C4-2B (cell line): ENCODE measurements at regions not wholly inside any gene's neighbourhood (a gene's known extent, or its start where the extent isn't known, plus 50 kb on each side); places are given as distances from the start of the nearest gene placed in this dataset.

Experiments used
- CTCF ChIP-seq: fragments of 450-650 bp; conservative IDR thresholded peaks from 2 replicates; pipeline ENCODE4 v1.5.1; 2017; ENCODE audit warnings: mild to moderate bottlenecking
- ZFX ChIP-seq: fragments of 450-650 bp; IDR thresholded peaks from 2 replicates; pipeline ENCODE4 v1.6.1; 2017

DNA sequence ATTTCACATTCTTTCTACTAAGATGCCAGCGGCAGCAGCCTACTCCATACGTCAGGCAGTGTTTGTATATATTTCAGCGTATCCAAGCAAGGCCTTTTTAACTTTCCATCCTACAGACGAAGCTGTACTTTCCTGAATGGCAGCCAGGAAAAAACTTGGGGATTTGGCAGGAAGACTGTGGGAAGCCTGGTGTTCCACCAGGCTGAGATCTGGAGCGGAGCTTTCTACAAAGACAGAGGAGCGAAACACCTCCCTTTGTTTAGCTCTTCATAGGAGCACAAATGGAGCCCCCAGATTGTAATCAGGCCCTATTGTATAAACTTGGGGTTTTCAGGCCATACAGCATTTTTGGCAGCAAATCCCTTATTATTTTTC is 143.8 kb downstream of the TES start:
- no peak for TF ChIP-seq CTCF
- no peak for TF ChIP-seq ZFX
